SU-DHL-6 (cell line): ENCODE measurements at regions not wholly inside any gene's neighbourhood (a gene's known extent, or its start where the extent isn't known, plus 50 kb on each side); places are given as distances from the start of the nearest gene placed in this dataset.

Experiments
- H2AFZ ChIP-seq: fragments of 200-600 bp; sonication (generic); 2 replicates; pipeline ENCODE4 v1.6.1; 2014; ENCODE audit warnings: low read depth, mild to moderate bottlenecking, moderate library complexity, mixed read lengths, antibody characterized with exemption, low read length; ENCODE audit not compliant: severe bottlenecking
- H3F3A ChIP-seq: fragments of 200-600 bp; shearing (Covaris generic); 2 replicates; pipeline ENCODE4 v1.6.0; 2016; ENCODE audit warnings: antibody characterized with exemption, mild to moderate bottlenecking; ENCODE audit not compliant: insufficient read depth
- H3K27ac ChIP-seq: fragments of 200-600 bp; sonication (generic); 2 replicates; pipeline ENCODE4 v1.5.1; 2016; ENCODE audit warnings: low read depth, mild to moderate bottlenecking, low read length, moderate library complexity, mixed read lengths
- H3K27me3 ChIP-seq: fragments of 200-600 bp; sonication (generic), shearing (Covaris generic); 2 replicates; pipeline ENCODE4 v1.6.0; 2014; ENCODE audit warnings: mild to moderate bottlenecking, low read length
- H3K36me3 ChIP-seq: fragments of 200-600 bp; sonication (generic); 2 replicates; pipeline ENCODE4 v1.6.1; 2014; ENCODE audit warnings: mild to moderate bottlenecking, low read length, mixed read lengths
- H3K4me2 ChIP-seq: fragments of 300-600, 200-600 bp; shearing (Covaris generic), sonication (generic); 2 replicates; pipeline ENCODE4 v1.6.0; 2014; ENCODE audit warnings: low read length, low read depth, mild to moderate bottlenecking; ENCODE audit not compliant: poor library complexity, severe bottlenecking
- H3K4me3 ChIP-seq: fragments of 200-600 bp; sonication (generic); 2 replicates; pipeline ENCODE4 v1.5.1; 2014; ENCODE audit warnings: antibody characterized with exemption, low read length, mild to moderate bottlenecking, mixed read lengths; ENCODE audit not compliant: insufficient read depth, poor library complexity, severe bottlenecking
- H3K79me2 ChIP-seq: fragments of 200-600 bp; sonication (generic); 2 replicates; pipeline ENCODE4 v1.6.1; 2014; ENCODE audit warnings: mild to moderate bottlenecking, low read length, moderate library complexity; ENCODE audit not compliant: insufficient read depth
- H3K9ac ChIP-seq: fragments of 200-600 bp; sonication (generic); 2 replicates; pipeline ENCODE4 v1.7.0; 2014; ENCODE audit warnings: mild to moderate bottlenecking, low read length
- H3K9me2 ChIP-seq: fragments of 200-600 bp; sonication (generic); replicated peaks from 2 replicates; pipeline ENCODE4 v1.6.1; 2014; ENCODE audit warnings: low read length; ENCODE audit not compliant: insufficient read depth
- H3K9me3 ChIP-seq: fragments of 200-600 bp; sonication (generic); 2 replicates; pipeline ENCODE4 v1.6.1; 2014; ENCODE audit warnings: low read length, mixed read lengths; ENCODE audit not compliant: insufficient read depth
- H4K20me1 ChIP-seq: fragments of 200-600 bp; sonication (generic); 2 replicates; pipeline ENCODE4 v1.6.1; 2014; ENCODE audit warnings: low read depth, mild to moderate bottlenecking, antibody characterized with exemption, low read length, moderate library complexity, mixed read lengths
- CTCF ChIP-seq: fragments of 200-600 bp; sonication (generic); IDR thresholded peaks from one replicate; pipeline ENCODE4 v1.5.1; 2017; ENCODE audit warnings: antibody characterized with exemption, mild to moderate bottlenecking, low read length, moderate library complexity; ENCODE audit not compliant: insufficient read depth, poor library complexity, severe bottlenecking
- EZH2phosphoT487 ChIP-seq: fragments of 200-600 bp; sonication (generic), shearing (Covaris generic); conservative IDR thresholded peaks from 2 replicates; pipeline ENCODE4 v1.6.1; 2018; ENCODE audit warnings: mild to moderate bottlenecking, antibody characterized with exemption, low read length, moderate library complexity, mixed read lengths

- H3K9ac ChIP-seq = no peak overlapping the region
- H3K9me3 ChIP-seq = no peaks in the 10 kb centered on the region
- no peaks in the 10 kb centered on the region for H3K79me2 ChIP-seq
- no peaks in the 10 kb centered on the region for H4K20me1 ChIP-seq
- H2AFZ ChIP-seq = no peak overlapping the region
- no peak overlapping the region for H3K27ac ChIP-seq
- no peak overlapping the region for H3K4me2 ChIP-seq
- no peak overlapping the region for H3K4me3 ChIP-seq
- no peak for TF ChIP-seq EZH2phosphoT487
- no peak for TF ChIP-seq CTCF
- no peaks in the 10 kb centered on the region for H3K9me2 ChIP-seq
- no peaks in the 10 kb centered on the region for H3K27me3 ChIP-seq
- no peaks in the 10 kb centered on the region for H3K36me3 ChIP-seq
- no peaks in the 10 kb centered on the region for H3F3A ChIP-seq
These were observed 130.7 kb downstream of the BTC start for GRCh38 chr4:74663631-74664030.

- Histone ChIP-seq H2AFZ (no peak overlapping the region), H3F3A (no peaks in the 10 kb centered on the region), H3K9ac (no peak overlapping the region), H3K9me2 (no peaks in the 10 kb centered on the region), H4K20me1 (no peaks in the 10 kb centered on the region), H3K36me3 (no peaks in the 10 kb centered on the region), H3K27ac (no peak overlapping the region), H3K27me3 (no peaks in the 10 kb centered on the region), H3K9me3 (no peaks in the 10 kb centered on the region), H3K4me3 (no peak overlapping the region), H3K4me2 (no peak overlapping the region), H3K79me2 (no peaks in the 10 kb centered on the region)
- TF ChIP-seq CTCF = no peak
- no peak for TF ChIP-seq EZH2phosphoT487
These were observed 129.0 kb downstream of the BTC start for GRCh38 chr4:74665346-74665745.

- Histone ChIP-seq H3K9ac (no peak overlapping the region), H2AFZ (no peak overlapping the region), H3K36me3 (no peaks in the 10 kb centered on the region), H3K27ac (no peak overlapping the region), H3K4me3 (no peak overlapping the region), H3F3A (no peaks in the 10 kb centered on the region), H3K4me2 (no peak overlapping the region), H3K79me2 (no peaks in the 10 kb centered on the region), H4K20me1 (no peaks in the 10 kb centered on the region), H3K9me3 (no peaks in the 10 kb centered on the region), H3K9me2 (no peaks in the 10 kb centered on the region), H3K27me3 (no peaks in the 10 kb centered on the region)
- TF ChIP-seq CTCF (no peak), EZH2phosphoT487 (no peak)
These were observed 128.4 kb downstream of the BTC start for GRCh38 chr4:74665876-74666275.

GRCh38 chr4:74667438-74667837, 126.9 kb downstream of the BTC start:
- no peak overlapping the region for H2AFZ ChIP-seq
- no peaks in the 10 kb centered on the region for H3K36me3 ChIP-seq
- no peaks in the 10 kb centered on the region for H3K79me2 ChIP-seq
- no peak overlapping the region for H3K4me3 ChIP-seq
- TF ChIP-seq CTCF (no peak), EZH2phosphoT487 (no peak)
- H3F3A ChIP-seq = no peaks in the 10 kb centered on the region
- no peak overlapping the region for H3K9ac ChIP-seq
- no peak overlapping the region for H3K27ac ChIP-seq
- H3K9me2 ChIP-seq = no peaks in the 10 kb centered on the region
- H3K27me3 ChIP-seq = no peaks in the 10 kb centered on the region
- H3K4me2 ChIP-seq = no peak overlapping the region
- no peaks in the 10 kb centered on the region for H4K20me1 ChIP-seq
- H3K9me3 ChIP-seq = no peaks in the 10 kb centered on the region
